ENCODE measurements at regions not wholly inside any gene's neighbourhood (a gene's known extent, or its start where the extent isn't known, plus 50 kb on each side); places are given as distances from the start of the nearest gene placed in this dataset.
"Not testable (repeated sequence)": the region's sequence is repeated elsewhere in the genome, so short reads cannot be mapped to it uniquely, and the experiment has no call there.

GRCh38 chr2:83339942-83340341 lies 1119.1 kb downstream of the SUCLG1 start:
- TF ChIP-seq EZH2 (IDR thresholded peaks at IDR 0.05; ENCODE audit: borderline replicate concordance); CTCF (IDR thresholded peaks at IDR 0.05; ENCODE audit: poor library complexity): not testable (repeated sequence)
